ENCODE measurements at regions not wholly inside any gene's neighbourhood (a gene's known extent, or its start where the extent isn't known, plus 50 kb on each side); places are given as distances from the start of the nearest gene placed in this dataset.

DNA sequence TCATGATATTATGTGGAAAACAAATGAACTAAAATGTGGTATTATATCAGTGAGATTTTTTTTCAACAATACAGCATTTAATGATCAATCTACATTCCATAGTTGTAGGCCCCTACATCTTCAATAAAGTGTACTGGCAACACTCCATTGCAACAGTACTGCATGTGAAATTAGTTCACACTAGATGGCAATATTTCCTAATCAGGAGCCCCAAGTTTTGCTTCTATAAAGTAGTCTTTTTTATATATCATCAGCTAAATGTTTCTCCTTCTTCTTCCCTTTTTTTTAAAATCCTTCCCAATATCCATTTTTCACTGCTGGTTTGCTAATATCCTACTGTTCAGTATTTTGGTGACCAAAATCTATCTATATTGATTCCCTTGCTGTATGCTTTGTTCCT lies 528.3 kb upstream of the ATXN8OS start:
- TF ChIP-seq, protein P1, sequence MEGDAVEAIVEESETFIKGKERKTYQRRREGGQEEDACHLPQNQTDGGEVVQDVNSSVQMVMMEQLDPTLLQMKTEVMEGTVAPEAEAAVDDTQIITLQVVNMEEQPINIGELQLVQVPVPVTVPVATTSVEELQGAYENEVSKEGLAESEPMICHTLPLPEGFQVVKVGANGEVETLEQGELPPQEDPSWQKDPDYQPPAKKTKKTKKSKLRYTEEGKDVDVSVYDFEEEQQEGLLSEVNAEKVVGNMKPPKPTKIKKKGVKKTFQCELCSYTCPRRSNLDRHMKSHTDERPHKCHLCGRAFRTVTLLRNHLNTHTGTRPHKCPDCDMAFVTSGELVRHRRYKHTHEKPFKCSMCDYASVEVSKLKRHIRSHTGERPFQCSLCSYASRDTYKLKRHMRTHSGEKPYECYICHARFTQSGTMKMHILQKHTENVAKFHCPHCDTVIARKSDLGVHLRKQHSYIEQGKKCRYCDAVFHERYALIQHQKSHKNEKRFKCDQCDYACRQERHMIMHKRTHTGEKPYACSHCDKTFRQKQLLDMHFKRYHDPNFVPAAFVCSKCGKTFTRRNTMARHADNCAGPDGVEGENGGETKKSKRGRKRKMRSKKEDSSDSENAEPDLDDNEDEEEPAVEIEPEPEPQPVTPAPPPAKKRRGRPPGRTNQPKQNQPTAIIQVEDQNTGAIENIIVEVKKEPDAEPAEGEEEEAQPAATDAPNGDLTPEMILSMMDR (IDR thresholded peaks at IDR 0.05; ENCODE audit: low read depth, low read length, poor library complexity, severe bottlenecking), result no peak
- TF ChIP-seq EZH2phosphoT487 (IDR thresholded peaks at IDR 0.05; ENCODE audit: borderline replicate concordance, low read length), result no peak

Data from DOHH2 (cell line).